A549 (cell line): ENCODE measurements at regions not wholly inside any gene's neighbourhood (a gene's known extent, or its start where the extent isn't known, plus 50 kb on each side); places are given as distances from the start of the nearest gene placed in this dataset.
A peak's percentile ranks its signal among the peaks of the same experiment; 100 is the strongest.

Source experiments
- ATAC-seq, 2 experiments: fragments of 200-7000 bp in 1 of 2; fragments of >200 bp in 1 of 2; cut with Nextera tagmentation in 1 of 2; cut with Tn5 transposase in 1 of 2; 3 replicates each; pipeline versions ENCODE4 v1.8.0 to v1.9.1; 2018 to 2020; ENCODE audit warnings: mild to moderate bottlenecking in 1 of 2, moderate library complexity in 1 of 2
- CTCF ChIA-PET: fragments of 300-600 bp; sonication (Branson Sonifier 250); formaldehyde crosslinking; extraction: SDS; loops from one replicate; lab custom pipeline; 2021; ENCODE audit warnings: antibody characterized with exemption, inconsistent platforms; lab: Yijun Ruan, JAX
- POLR2A ChIA-PET: fragments of 350-600 bp; formaldehyde crosslinking; extraction: SDS; loops from one replicate; lab custom pipeline; 2021; ENCODE audit warnings: antibody characterized with exemption, inconsistent platforms; lab: Yijun Ruan, JAX
- DNase-seq, 2 experiments: peaks; one replicate each; pipeline versions ENCODE4 v3.0.0 to v3.0.0-alpha.2; 2011 to 2016; ENCODE audit warnings: low read depth in 1 of 2, low spot score in 1 of 2
- FAIRE-seq: peaks from 2 replicates; lab custom pipeline; 2011; peaks lifted over from hg19 to GRCh38; lab: Jason Lieb, UNC
- H3K27ac ChIP-seq, 2 experiments: fragments of >200 bp; sonication (Bioruptor Twin); formaldehyde crosslinking; 3 replicates each; pipeline ENCODE4 v1.5.1; 2016 to 2017
- H3K4me1 ChIP-seq: fragments of >200 bp; sonication (Bioruptor Twin); formaldehyde crosslinking; 3 replicates; pipeline ENCODE4 v1.6.1; 2016
- H3K4me2 ChIP-seq: fragments of >200 bp; sonication (Bioruptor Twin); formaldehyde crosslinking; 3 replicates; pipeline ENCODE4 v1.6.1; 2016
- H3K4me3 ChIP-seq: fragments of >200 bp; sonication (Bioruptor Twin); formaldehyde crosslinking; 3 replicates; pipeline ENCODE4 v1.5.1; 2016
- H3K9me3 ChIP-seq: fragments of >200 bp; sonication (Bioruptor Twin); formaldehyde crosslinking; 3 replicates; pipeline ENCODE4 v1.6.1; 2016
- BHLHE40 ChIP-seq: IDR thresholded peaks from 2 replicates; pipeline ENCODE4 v1.6.1; 2012; ENCODE audit warnings: low read depth, low read length, inconsistent platforms
- ESRRA ChIP-seq: fragments of 150-350 bp; IDR thresholded peaks from 2 replicates; pipeline ENCODE4 v1.6.1; 2014; ENCODE audit warnings: mild to moderate bottlenecking, low read length, borderline replicate concordance
- FOSL2 ChIP-seq, 2 experiments: fragments of 450-650 bp in 1 of 2; fragments of >200 bp in 1 of 2; sonication (Bioruptor Twin) in 1 of 2; formaldehyde crosslinking; IDR thresholded peaks; 2 replicates each; pipeline versions ENCODE4 v1.5.0 to v1.6.1; 2016 to 2020; ENCODE audit warnings: mild to moderate bottlenecking in 1 of 2, moderate library complexity in 1 of 2
- JUN ChIP-seq, 2 experiments: fragments of >200 bp; sonication (Bioruptor Twin); formaldehyde crosslinking; IDR thresholded peaks; 2 replicates in 1 of 2; 3 replicates in 1 of 2; pipeline ENCODE4 v1.6.1; 2016 to 2017
- JUNB ChIP-seq: fragments of >200 bp; sonication (Bioruptor Twin); formaldehyde crosslinking; IDR thresholded peaks from 2 replicates; pipeline ENCODE4 v1.6.1; 2016
- KDM1A ChIP-seq: fragments of 200-600 bp; sonication (generic); IDR thresholded peaks from 2 replicates; pipeline ENCODE4 v1.6.1; 2016; ENCODE audit warnings: low read depth, mild to moderate bottlenecking
- MAZ ChIP-seq: fragments of 150-350 bp; IDR thresholded peaks from 2 replicates; pipeline ENCODE4 v1.6.1; 2014; ENCODE audit warnings: antibody characterized with exemption, low read depth, low read length, borderline replicate concordance
- NR3C1 ChIP-seq: fragments of >200 bp; sonication (Bioruptor Twin); formaldehyde crosslinking; IDR thresholded peaks from 3 replicates; pipeline ENCODE4 v1.6.1; 2017
- RFX5 ChIP-seq: fragments of 450-650 bp; IDR thresholded peaks from 2 replicates; pipeline ENCODE4 v1.7.1; 2014; ENCODE audit warnings: antibody characterized with exemption, mild to moderate bottlenecking, moderate library complexity
- RNF2 ChIP-seq: fragments of 200-600 bp; sonication (generic); IDR thresholded peaks from 2 replicates; pipeline ENCODE4 v1.6.1; 2016; ENCODE audit warnings: low read depth, mild to moderate bottlenecking, antibody characterized with exemption, moderate library complexity, borderline replicate concordance
- TFCP2L1 ChIP-seq: fragments of 250-450 bp; sonication (Bioruptor Pico); IDR thresholded peaks from 2 replicates; pipeline ENCODE4 v1.5.0; 2021; ENCODE audit warnings: mild to moderate bottlenecking
- WGBS: methylation state at CpG from one replicate; pipeline ENCODE4 v1.1.6; 2017; ENCODE audit errors: missing lambda C conversion rate; 5-methylcytosine and 5-hydroxymethylcytosine counted together
- TF ChIP-seq, protein P1 (sequence below): IDR thresholded peaks from 2 replicates; pipeline ENCODE4 v1.6.1; 2012; ENCODE audit warnings: low read depth, borderline replicate concordance
- TF ChIP-seq, protein P2 (sequence below): fragments of 250-450 bp; sonication (Bioruptor Pico); IDR thresholded peaks from 2 replicates; pipeline ENCODE4 v1.5.0; 2021; ENCODE audit warnings: mild to moderate bottlenecking, moderate library complexity, borderline replicate concordance
- TF ChIP-seq, protein P3 (sequence below): fragments of 250-450 bp; sonication (Bioruptor Pico); IDR thresholded peaks from 2 replicates; pipeline ENCODE4 v1.5.0; 2020; ENCODE audit warnings: low read depth, mild to moderate bottlenecking, moderate library complexity
- TF ChIP-seq, protein P4 (sequence below): fragments of 450-650 bp; IDR thresholded peaks from 2 replicates; pipeline ENCODE4 v1.6.1; 2014; ENCODE audit warnings: antibody characterized with exemption

DNA sequence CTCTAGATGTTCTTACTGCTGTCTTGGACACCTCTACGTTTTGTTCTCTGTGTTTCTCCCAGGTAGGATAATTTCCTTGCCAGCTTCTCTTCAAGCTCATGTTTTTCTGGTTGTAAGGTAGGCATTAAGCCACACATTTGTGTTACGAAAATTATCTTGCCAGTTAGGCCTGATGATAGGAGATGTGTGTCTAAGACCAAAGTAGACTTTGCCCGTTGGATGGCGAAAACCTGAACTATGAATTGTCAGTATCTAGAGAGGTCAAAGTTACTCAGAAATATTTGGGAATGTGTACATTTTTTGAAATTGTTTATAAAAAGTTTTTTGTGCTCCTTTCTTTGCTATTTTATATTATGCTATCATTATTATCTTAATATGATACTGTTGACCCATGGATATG lies 72.8 kb downstream of the FHIP1A start:
- Histone ChIP-seq H3K9me3 (no peaks in the 10 kb centered on the region), H3K4me2 (no peak overlapping the region), H3K4me3 (no peak overlapping the region), H3K27ac (no peak overlapping the region), H3K4me1 (peaks cover 9% of the 10 kb centered on the region; the same call in 2 of the 3 replicates)
- ChIA-PET CTCF (no interaction called here), POLR2A (no interaction called here)
- TF ChIP-seq RNF2 (no peak), KDM1A (no peak)
- 66% methylated on average over 4 of the region's 4 CpGs for WGBS
- DNase-seq (no peak), FAIRE-seq (no peak), ATAC-seq (no peak)

DNA sequence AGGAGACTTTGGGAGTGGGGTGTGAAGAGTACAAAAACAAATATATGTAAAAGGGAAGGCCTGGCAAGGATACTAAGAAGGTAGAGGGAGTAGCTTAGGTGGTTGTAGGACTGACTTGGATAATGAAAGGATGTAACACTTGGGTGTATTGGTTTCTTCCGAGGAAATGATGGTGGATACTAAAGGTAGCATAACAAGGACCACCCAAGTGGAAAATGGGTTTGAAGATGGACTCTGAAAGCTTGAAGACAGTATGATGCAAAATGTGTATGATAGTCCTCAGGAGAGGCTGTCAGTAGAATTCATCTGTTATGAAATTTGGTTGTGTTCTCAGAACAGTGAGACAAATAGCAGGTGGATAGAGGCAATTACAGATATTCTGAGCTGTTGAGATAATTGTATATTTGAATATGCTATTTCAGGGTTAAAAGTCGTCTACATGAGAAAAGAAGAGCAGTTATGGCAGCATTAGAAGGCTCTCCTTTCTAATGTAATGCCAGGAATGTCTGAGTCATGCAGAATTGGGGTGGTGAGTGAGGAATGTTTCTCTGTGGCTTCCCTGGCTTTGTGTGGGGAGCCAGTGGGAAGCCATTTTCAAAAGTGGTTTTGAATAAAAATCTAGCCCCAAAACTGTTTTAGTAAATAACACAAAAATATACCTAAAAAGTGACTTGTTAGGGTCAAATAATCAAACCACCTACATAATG lies 75.6 kb downstream of the FHIP1A start:
- H3K27ac ChIP-seq = peak overlapping the region in 1 of 2 experiments; percentile 30; a peak in 1 of 6 replicates
- H3K4me1 ChIP-seq = peaks cover 9% of the 10 kb centered on the region; the same call in 2 of the 3 replicates
- no peak overlapping the region for H3K4me3 ChIP-seq
- DNase-seq (peak; percentile 15 to 21), FAIRE-seq (no peak), ATAC-seq (peak; percentile 64 to 73; a peak in 4 of 6 replicates)
- no peaks in the 10 kb centered on the region for H3K9me3 ChIP-seq
- TF ChIP-seq NR3C1 (no peak), KDM1A (no peak), MAZ (no peak), FOSL2 (IDR thresholded peaks at IDR 0.05) (no peak), FOSL2 (CRISPR knock-in tag; IDR thresholded peaks at IDR 0.05) (no peak), RFX5 (no peak), TFCP2L1 (CRISPR knock-in tag) (no peak), JUN (IDR thresholded peaks at IDR 0.05) (no peak), JUNB (no peak)
- TF ChIP-seq, protein P1, sequence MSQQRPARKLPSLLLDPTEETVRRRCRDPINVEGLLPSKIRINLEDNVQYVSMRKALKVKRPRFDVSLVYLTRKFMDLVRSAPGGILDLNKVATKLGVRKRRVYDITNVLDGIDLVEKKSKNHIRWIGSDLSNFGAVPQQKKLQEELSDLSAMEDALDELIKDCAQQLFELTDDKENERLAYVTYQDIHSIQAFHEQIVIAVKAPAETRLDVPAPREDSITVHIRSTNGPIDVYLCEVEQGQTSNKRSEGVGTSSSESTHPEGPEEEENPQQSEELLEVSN = no peak
- TF ChIP-seq, protein P2, sequence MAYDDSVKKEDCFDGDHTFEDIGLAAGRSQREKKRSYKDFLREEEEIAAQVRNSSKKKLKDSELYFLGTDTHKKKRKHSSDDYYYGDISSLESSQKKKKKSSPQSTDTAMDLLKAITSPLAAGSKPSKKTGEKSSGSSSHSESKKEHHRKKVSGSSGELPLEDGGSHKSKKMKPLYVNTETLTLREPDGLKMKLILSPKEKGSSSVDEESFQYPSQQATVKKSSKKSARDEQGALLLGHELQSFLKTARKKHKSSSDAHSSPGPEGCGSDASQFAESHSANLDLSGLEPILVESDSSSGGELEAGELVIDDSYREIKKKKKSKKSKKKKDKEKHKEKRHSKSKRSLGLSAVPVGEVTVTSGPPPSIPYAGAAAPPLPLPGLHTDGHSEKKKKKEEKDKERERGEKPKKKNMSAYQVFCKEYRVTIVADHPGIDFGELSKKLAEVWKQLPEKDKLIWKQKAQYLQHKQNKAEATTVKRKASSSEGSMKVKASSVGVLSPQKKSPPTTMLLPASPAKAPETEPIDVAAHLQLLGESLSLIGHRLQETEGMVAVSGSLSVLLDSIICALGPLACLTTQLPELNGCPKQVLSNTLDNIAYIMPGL (CRISPR knock-in tag) = no peak
- TF ChIP-seq, protein P3, sequence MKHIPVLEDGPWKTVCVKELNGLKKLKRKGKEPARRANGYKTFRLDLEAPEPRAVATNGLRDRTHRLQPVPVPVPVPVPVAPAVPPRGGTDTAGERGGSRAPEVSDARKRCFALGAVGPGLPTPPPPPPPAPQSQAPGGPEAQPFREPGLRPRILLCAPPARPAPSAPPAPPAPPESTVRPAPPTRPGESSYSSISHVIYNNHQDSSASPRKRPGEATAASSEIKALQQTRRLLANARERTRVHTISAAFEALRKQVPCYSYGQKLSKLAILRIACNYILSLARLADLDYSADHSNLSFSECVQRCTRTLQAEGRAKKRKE (CRISPR knock-in tag) = no peak
- POLR2A ChIA-PET = no interaction called here
- CTCF ChIA-PET = interaction anchor here (0.6 kb wide), 1 partner anchor 11 kb away, joined by 3 read pairs; no protein-coding TSS in a partner anchor
- 50% methylated on average over 2 of the region's 2 CpGs for WGBS
- peak overlapping the region; percentile 24; the same call in 2 of the 3 replicates for H3K4me2 ChIP-seq

DNA sequence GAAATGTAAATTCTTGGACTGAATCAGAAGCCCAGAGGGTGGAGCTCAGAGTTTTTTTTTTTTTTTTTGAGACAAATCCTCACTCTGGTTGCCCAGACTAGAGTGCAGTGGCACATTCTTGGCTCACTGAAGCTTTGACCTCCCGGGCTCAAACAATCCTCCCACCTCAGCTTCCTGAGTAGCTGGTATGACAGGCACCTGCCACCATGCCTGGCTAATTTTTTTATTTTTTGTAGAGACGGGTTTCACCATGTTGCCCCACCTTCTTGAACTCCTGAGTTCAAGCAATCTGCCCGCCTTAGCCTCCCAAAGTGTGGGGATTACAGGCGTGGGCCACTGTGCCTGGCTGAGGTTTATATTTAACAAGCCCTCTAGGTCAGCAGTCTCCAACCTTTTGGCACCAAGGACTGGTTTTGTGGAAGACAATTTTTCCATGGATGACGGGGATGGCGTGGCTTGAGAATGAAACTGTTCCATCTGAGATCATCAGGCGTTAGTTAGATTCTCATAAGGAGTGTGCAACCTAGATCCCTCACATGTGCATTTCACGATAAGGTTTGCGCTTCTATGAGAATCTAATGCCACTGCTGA lies 76.7 kb downstream of the FHIP1A start:
- Histone ChIP-seq H3K9me3 (no peaks in the 10 kb centered on the region), H3K27ac (no peak overlapping the region), H3K4me1 (peaks cover 9% of the 10 kb centered on the region; the same call in 2 of the 3 replicates), H3K4me3 (no peak overlapping the region), H3K4me2 (no peak overlapping the region)
- DNase-seq (no peak), ATAC-seq (no peak), FAIRE-seq (no peak)
- WGBS = 80% methylated on average over 9 of the region's 9 CpGs
- ChIA-PET CTCF (no interaction called here), POLR2A (no interaction called here)
- no peak for TF ChIP-seq ESRRA
- no peak for TF ChIP-seq BHLHE40
- TF ChIP-seq, protein P4, sequence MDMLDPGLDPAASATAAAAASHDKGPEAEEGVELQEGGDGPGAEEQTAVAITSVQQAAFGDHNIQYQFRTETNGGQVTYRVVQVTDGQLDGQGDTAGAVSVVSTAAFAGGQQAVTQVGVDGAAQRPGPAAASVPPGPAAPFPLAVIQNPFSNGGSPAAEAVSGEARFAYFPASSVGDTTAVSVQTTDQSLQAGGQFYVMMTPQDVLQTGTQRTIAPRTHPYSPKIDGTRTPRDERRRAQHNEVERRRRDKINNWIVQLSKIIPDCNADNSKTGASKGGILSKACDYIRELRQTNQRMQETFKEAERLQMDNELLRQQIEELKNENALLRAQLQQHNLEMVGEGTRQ = no peak
